AG04450 (cell line): ENCODE measurements at regions not wholly inside any gene's neighbourhood (a gene's known extent, or its start where the extent isn't known, plus 50 kb on each side); places are given as distances from the start of the nearest gene placed in this dataset.
A peak's percentile ranks its signal among the peaks of the same experiment; 100 is the strongest.
"Not testable (repeated sequence)": the region's sequence is repeated elsewhere in the genome, so short reads cannot be mapped to it uniquely, and the experiment has no call there.

Source experiments
- CTCF ChIA-PET: fragments of 300-600, 350-600 bp; formaldehyde crosslinking; extraction: SDS; loops from one replicate; lab custom pipeline; 2022; ENCODE audit warnings: antibody characterized with exemption, inconsistent platforms; lab: Charles Lee
- POLR2A ChIA-PET: fragments of 350-600 bp; formaldehyde crosslinking; extraction: SDS; loops from one replicate; lab custom pipeline; 2021; ENCODE audit warnings: antibody characterized with exemption, inconsistent platforms; lab: Yijun Ruan, JAX
- DNase-seq: peaks from one replicate; pipeline ENCODE4 v3.0.0-alpha.2; 2011; ENCODE audit warnings: low read depth, low spot score
- H3K27ac ChIP-seq: one replicate; pipeline ENCODE4 v1.5.1; 2012; ENCODE audit warnings: low read depth, low read length, control low read depth
- H3K27me3 ChIP-seq: one replicate; pipeline ENCODE4 v1.6.0; 2012; ENCODE audit warnings: low read length; ENCODE audit not compliant: control insufficient read depth, insufficient read depth
- H3K4me3 ChIP-seq: 2 replicates; pipeline ENCODE4 v1.5.1; 2011; ENCODE audit warnings: mild to moderate bottlenecking, low read depth, low read length, control low read depth
- H3K9me3 ChIP-seq: 2 replicates; pipeline ENCODE4 v1.5.1; 2012; ENCODE audit warnings: low read length; ENCODE audit not compliant: control insufficient read depth, insufficient read depth
- TF ChIP-seq, protein P1 (sequence below): IDR thresholded peaks from 2 replicates; pipeline ENCODE4 v1.5.1; 2011; ENCODE audit warnings: low read depth, low read length, control low read depth, inconsistent platforms

DNA sequence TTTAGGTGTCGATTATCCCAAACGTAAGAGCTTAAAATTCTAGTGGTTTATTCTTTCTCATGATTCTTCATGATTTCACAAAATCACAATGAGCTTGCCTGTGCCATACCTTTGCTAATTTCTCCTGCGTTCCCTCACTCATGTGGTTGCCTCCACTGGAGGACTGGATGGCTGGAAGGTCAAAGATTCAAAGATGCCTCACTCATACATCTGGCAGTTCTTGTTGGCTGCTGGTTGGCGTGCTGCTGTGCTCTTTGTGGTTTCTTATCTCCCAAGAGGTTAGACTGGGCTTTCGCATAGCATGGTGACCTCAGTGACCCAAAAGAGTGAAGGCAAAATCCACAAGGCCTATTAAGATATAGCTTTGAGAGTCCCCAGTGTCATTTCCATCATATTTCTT, 877.6 kb upstream of the AUTS2 start:
- TF ChIP-seq, protein P1, sequence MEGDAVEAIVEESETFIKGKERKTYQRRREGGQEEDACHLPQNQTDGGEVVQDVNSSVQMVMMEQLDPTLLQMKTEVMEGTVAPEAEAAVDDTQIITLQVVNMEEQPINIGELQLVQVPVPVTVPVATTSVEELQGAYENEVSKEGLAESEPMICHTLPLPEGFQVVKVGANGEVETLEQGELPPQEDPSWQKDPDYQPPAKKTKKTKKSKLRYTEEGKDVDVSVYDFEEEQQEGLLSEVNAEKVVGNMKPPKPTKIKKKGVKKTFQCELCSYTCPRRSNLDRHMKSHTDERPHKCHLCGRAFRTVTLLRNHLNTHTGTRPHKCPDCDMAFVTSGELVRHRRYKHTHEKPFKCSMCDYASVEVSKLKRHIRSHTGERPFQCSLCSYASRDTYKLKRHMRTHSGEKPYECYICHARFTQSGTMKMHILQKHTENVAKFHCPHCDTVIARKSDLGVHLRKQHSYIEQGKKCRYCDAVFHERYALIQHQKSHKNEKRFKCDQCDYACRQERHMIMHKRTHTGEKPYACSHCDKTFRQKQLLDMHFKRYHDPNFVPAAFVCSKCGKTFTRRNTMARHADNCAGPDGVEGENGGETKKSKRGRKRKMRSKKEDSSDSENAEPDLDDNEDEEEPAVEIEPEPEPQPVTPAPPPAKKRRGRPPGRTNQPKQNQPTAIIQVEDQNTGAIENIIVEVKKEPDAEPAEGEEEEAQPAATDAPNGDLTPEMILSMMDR = no peak
- no peak overlapping the region for H3K27ac ChIP-seq
- H3K4me3 ChIP-seq = no peak overlapping the region
- CTCF ChIA-PET = no interaction called here
- no peaks in the 10 kb centered on the region for H3K27me3 ChIP-seq
- POLR2A ChIA-PET = interaction anchor here (0.6 kb wide), 1 partner anchor 20 kb away, joined by 4 read pairs; no protein-coding TSS in a partner anchor
- H3K9me3 ChIP-seq = no peaks in the 10 kb centered on the region
- no peak for DNase-seq

DNA sequence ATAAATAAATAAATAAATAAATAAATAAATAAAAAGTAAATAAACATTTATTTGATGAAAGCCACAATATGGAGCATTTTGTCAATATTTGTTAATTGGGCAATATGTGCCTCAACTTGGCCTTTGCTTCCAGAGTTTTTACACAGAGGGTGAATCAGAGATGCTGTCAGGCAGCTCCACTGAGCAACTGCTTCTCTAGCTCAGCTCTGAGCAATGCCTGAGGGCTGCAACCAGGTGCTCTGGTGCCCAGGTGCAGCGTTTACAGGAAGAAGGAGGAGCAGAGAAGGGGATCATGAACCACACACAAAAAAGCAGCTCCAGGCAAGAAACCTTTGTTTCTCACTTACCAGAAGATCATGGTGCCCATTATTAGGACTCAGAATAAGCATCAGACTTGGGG, 876.2 kb upstream of the AUTS2 start:
- Histone ChIP-seq H3K27me3 (no peaks in the 10 kb centered on the region), H3K4me3 (no peak overlapping the region), H3K9me3 (no peaks in the 10 kb centered on the region), H3K27ac (no peak overlapping the region)
- POLR2A ChIA-PET = no interaction called here
- TF ChIP-seq, protein P1 = no peak
- CTCF ChIA-PET = no interaction called here
- DNase-seq = no peak

DNA sequence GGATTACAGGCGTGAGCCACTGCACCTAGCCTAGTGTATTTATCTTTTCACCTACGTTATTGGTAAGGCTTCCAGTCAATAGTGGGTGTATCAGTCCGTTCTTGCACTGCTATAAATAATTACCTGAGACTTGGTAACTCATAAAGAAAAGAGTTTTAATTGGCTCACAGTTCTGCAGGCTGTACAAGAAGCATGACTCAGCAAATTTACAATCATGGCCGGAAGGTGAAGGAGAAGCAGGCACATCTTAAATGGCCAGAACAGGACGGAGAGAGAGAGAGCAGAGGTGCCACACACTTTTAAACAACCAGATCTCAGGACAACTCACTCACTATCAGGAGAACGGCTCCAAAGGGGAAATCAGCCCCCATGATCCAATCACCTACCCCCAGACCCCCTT, 873.3 kb upstream of the AUTS2 start:
- TF ChIP-seq, protein P1 = no peak
- H3K4me3 ChIP-seq = no peak overlapping the region
- DNase-seq = no peak
- no peaks in the 10 kb centered on the region for H3K27me3 ChIP-seq
- no peaks in the 10 kb centered on the region for H3K9me3 ChIP-seq
- H3K27ac ChIP-seq = no peak overlapping the region
- ChIA-PET CTCF (no interaction called here), POLR2A (no interaction called here)

DNA sequence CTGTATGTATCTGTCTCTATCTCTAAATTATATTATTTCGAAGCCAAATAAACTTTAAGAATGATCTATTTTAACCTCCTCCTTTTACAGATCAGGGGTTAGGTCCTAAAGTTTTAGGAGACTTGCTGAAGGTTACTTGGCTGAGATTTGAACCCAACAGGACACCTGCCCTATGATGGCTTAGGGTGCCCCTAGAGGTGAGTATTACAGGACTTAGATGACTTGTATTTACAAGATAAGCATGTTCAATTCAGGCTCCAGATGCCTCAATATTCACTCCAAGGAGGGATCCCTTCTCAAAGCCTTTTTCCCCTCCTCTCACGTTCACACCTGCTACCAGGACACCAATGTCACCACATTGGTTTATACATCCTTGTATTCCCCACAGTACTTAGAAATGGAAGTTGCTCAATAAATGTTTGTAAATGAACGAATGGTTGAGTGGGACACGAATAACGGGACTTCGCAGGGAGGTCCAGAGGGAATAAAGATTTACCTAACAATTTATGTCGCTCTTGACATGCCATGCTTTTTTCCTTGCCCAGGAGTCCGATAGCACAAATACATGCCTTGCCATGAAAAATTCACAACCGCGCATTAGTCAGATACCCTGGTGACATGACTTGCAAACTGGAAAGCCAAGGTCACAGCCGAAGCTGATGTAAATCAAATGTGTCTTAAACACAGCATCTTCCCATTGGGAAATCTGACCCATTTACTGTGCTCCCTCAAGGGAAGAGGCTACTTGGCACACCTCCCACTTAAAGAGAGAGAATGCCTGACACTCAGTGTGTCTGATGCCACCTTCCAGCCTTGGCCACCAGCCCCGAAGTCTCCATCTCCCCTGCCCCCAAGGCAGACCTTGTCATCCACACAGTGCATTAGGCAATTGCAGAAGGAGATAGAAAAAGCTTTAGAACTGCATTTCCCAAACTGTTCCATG, 872.2 kb upstream of the AUTS2 start:
- DNase-seq = no peak
- H3K9me3 ChIP-seq = no peaks in the 10 kb centered on the region
- CTCF ChIA-PET = no interaction called here
- no peaks in the 10 kb centered on the region for H3K27me3 ChIP-seq
- TF ChIP-seq, protein P1 = peak; percentile 10; the same call in 1 of the 2 replicates
- POLR2A ChIA-PET = no interaction called here
- no peak overlapping the region for H3K4me3 ChIP-seq
- no peak overlapping the region for H3K27ac ChIP-seq

DNA sequence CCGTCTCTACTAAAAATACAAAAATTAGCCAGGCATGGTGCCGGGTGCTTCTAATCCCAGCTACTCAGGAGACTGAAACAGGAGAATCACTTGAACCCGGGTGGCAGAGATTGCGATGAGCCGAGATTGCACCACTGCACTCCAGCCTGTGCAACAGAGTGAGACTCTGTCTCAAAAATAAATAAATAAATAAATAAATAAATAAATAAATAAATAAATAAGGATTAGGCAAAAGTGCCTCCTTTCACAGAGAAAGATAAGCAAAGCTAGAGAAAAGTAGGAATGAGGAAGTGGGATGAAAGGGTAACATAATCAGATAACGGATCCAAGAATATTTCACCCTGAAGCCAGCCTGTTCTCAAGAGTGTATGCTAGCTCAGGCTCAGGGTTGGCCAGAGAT, 869.6 kb upstream of the AUTS2 start:
- H3K27me3 ChIP-seq, H3K9me3 ChIP-seq, DNase-seq, POLR2A ChIA-PET, H3K4me3 ChIP-seq, H3K27ac ChIP-seq, CTCF ChIA-PET: not testable (repeated sequence)
